ENCODE measurements at regions not wholly inside any gene's neighbourhood (a gene's known extent, or its start where the extent isn't known, plus 50 kb on each side); places are given as distances from the start of the nearest gene placed in this dataset.

- TF ChIP-seq POLR2AphosphoS5 (IDR thresholded peaks at IDR 0.05) (no peak), CTCF (IDR thresholded peaks at IDR 0.05) (no peak), POLR2A (IDR thresholded peaks at IDR 0.05) (no peak)
- intact Hi-C loops (cut with DNase I; ENCODE audit: low total_unique reads): no loop called here
Measured at GRCh38 chr7:96901822-96902445, 103.4 kb upstream of the DLX6 start.

GRCh38 chr7:96903906-96904305 lies 101.4 kb upstream of the DLX6 start:
- Histone ChIP-seq H3K36me3 (no peaks in the 10 kb centered on the region), H3K27ac (no peak overlapping the region), H3K9me3 (no peaks in the 10 kb centered on the region), H3K27me3 (no peaks in the 10 kb centered on the region), H3K4me3 (no peak overlapping the region), H3K4me1 (no peaks in the 10 kb centered on the region)
- TF ChIP-seq POLR2A (IDR thresholded peaks at IDR 0.05): no peak
- no peak for TF ChIP-seq CTCF (IDR thresholded peaks at IDR 0.05)
- TF ChIP-seq POLR2AphosphoS5 (IDR thresholded peaks at IDR 0.05): no peak
- intact Hi-C loops (cut with DNase I; ENCODE audit: low total_unique reads): no loop called here
- no peak for DNase-seq (ENCODE audit: low spot score in 2 of 2)

More at GRCh38 chr7:96901822-96902445, 103.4 kb upstream of the DLX6 start:
- no peaks in the 10 kb centered on the region for H3K4me1 ChIP-seq
- H3K36me3 ChIP-seq: no peaks in the 10 kb centered on the region
- no peak overlapping the region for H3K4me3 ChIP-seq
- no peak overlapping the region for H3K27ac ChIP-seq
- DNase-seq (ENCODE audit: low spot score in 2 of 2): no peak
- no peaks in the 10 kb centered on the region for H3K27me3 ChIP-seq
- H3K9me3 ChIP-seq: no peaks in the 10 kb centered on the region

GRCh38 chr7:96910486-96910885 lies 94.9 kb upstream of the DLX6 start:
- no peaks in the 10 kb centered on the region for H3K4me1 ChIP-seq
- H3K27me3 ChIP-seq: peaks cover 0 to 2% of the 10 kb centered on the region in 2 donors
- no peak overlapping the region for H3K4me3 ChIP-seq
- intact Hi-C loops (cut with DNase I; ENCODE audit: low total_unique reads): no loop called here
- H3K9me3 ChIP-seq: no peaks in the 10 kb centered on the region
- TF ChIP-seq POLR2A (IDR thresholded peaks at IDR 0.05) (no peak), CTCF (IDR thresholded peaks at IDR 0.05) (no peak), POLR2AphosphoS5 (IDR thresholded peaks at IDR 0.05) (no peak)
- no peak for DNase-seq (ENCODE audit: low spot score in 2 of 2)
- no peaks in the 10 kb centered on the region for H3K36me3 ChIP-seq
- no peak overlapping the region for H3K27ac ChIP-seq

- Histone ChIP-seq H3K9me3 (no peaks in the 10 kb centered on the region), H3K4me1 (no peaks in the 10 kb centered on the region), H3K4me3 (no peak overlapping the region), H3K36me3 (no peaks in the 10 kb centered on the region), H3K27ac (no peak overlapping the region), H3K27me3 (peaks cover 0 to 9% of the 10 kb centered on the region in 2 donors)
- intact Hi-C loops (cut with DNase I; ENCODE audit: low total_unique reads): no loop called here
- TF ChIP-seq CTCF (IDR thresholded peaks at IDR 0.05) (no peak), POLR2A (IDR thresholded peaks at IDR 0.05) (no peak), POLR2AphosphoS5 (IDR thresholded peaks at IDR 0.05) (no peak)
- no peak for DNase-seq (ENCODE audit: low spot score in 2 of 2)
Measured at GRCh38 chr7:96915029-96915428, 90.3 kb upstream of the DLX6 start.

GRCh38 chr7:96920064-96920463 lies 85.3 kb upstream of the DLX6 start:
- Histone ChIP-seq H3K9me3 (no peaks in the 10 kb centered on the region), H3K27me3 (peaks cover 0 to 15% of the 10 kb centered on the region in 2 donors), H3K4me1 (no peaks in the 10 kb centered on the region), H3K27ac (no peak overlapping the region), H3K36me3 (no peaks in the 10 kb centered on the region), H3K4me3 (no peak overlapping the region)
- TF ChIP-seq POLR2A (IDR thresholded peaks at IDR 0.05): no peak
- no peak for TF ChIP-seq CTCF (IDR thresholded peaks at IDR 0.05)
- TF ChIP-seq POLR2AphosphoS5 (IDR thresholded peaks at IDR 0.05): no peak
- no peak for DNase-seq (ENCODE audit: low spot score in 2 of 2)
- intact Hi-C loops (cut with DNase I; ENCODE audit: low total_unique reads): no loop called here

Measured in breast epithelium (tissue), 4 donors.